GM12875 (cell line): ENCODE measurements at regions not wholly inside any gene's neighbourhood (a gene's known extent, or its start where the extent isn't known, plus 50 kb on each side); places are given as distances from the start of the nearest gene placed in this dataset.
"Not testable (repeated sequence)": the region's sequence is repeated elsewhere in the genome, so short reads cannot be mapped to it uniquely, and the experiment has no call there.

ENCODE experiments used
- H3K4me3 ChIP-seq: one replicate; pipeline ENCODE4 v1.5.1; 2011; ENCODE audit warnings: low read depth, low read length, control low read depth
- TF ChIP-seq, protein P1 (sequence below): IDR thresholded peaks from 2 replicates; pipeline ENCODE4 v1.5.1; 2011; ENCODE audit warnings: low read depth, mild to moderate bottlenecking, control low read depth, inconsistent platforms, low read length, moderate library complexity, borderline replicate concordance; ENCODE audit not compliant: insufficient read depth

GRCh38 chr7:29651477-29651876 is 87.8 kb downstream of the PRR15 start:
- no peak overlapping the region for H3K4me3 ChIP-seq
- TF ChIP-seq, protein P1, sequence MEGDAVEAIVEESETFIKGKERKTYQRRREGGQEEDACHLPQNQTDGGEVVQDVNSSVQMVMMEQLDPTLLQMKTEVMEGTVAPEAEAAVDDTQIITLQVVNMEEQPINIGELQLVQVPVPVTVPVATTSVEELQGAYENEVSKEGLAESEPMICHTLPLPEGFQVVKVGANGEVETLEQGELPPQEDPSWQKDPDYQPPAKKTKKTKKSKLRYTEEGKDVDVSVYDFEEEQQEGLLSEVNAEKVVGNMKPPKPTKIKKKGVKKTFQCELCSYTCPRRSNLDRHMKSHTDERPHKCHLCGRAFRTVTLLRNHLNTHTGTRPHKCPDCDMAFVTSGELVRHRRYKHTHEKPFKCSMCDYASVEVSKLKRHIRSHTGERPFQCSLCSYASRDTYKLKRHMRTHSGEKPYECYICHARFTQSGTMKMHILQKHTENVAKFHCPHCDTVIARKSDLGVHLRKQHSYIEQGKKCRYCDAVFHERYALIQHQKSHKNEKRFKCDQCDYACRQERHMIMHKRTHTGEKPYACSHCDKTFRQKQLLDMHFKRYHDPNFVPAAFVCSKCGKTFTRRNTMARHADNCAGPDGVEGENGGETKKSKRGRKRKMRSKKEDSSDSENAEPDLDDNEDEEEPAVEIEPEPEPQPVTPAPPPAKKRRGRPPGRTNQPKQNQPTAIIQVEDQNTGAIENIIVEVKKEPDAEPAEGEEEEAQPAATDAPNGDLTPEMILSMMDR: no peak

DNA sequence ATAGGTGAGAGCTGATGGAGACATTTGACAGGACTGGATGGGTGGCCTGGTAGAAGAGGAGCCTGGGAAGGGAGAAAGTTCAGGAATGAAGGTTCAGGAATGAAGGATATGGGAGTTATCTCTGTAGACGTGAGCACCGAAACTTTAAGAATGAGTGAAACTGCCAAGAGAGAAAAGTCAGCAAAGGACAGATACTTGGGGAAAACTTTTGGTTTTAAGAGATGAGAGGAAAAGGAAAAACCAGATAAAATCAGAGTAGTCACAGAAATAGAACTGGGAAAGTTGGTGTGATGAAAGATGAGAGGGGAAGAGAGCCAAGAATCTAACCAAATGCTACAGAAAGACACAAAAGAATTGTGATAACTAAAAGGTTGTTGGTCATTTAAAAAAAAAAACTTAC is 88.9 kb downstream of the PRR15 start:
- no peak overlapping the region for H3K4me3 ChIP-seq
- TF ChIP-seq, protein P1: no peak

DNA sequence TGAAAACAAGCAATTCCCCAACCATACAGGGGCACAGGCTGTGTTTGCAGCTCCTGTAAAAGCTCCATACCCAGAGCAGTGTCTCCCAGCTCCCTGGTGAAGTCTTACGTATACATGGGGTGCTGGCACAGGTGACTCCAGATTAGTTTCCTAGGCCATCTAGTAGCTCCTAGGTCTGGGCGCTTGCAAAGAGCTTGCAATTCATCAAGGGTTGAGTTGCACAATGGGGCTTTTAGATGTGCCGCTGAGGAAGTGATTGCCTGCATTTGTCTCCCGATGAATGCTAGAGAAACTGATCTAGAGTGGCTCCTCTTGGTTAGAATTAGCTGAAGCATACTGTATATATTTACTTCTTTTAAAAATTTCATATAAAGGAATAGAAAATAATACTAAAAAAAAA is 90.7 kb downstream of the PRR15 start:
- H3K4me3 ChIP-seq: not testable (repeated sequence)

- TF ChIP-seq, protein P1: no peak
- H3K4me3 ChIP-seq: no peak overlapping the region
Observed at GRCh38 chr7:29657288-29657687, 93.7 kb downstream of the PRR15 start.

GRCh38 chr7:29657856-29658255 is 94.2 kb downstream of the PRR15 start:
- TF ChIP-seq, protein P1: no peak
- no peak overlapping the region for H3K4me3 ChIP-seq

DNA sequence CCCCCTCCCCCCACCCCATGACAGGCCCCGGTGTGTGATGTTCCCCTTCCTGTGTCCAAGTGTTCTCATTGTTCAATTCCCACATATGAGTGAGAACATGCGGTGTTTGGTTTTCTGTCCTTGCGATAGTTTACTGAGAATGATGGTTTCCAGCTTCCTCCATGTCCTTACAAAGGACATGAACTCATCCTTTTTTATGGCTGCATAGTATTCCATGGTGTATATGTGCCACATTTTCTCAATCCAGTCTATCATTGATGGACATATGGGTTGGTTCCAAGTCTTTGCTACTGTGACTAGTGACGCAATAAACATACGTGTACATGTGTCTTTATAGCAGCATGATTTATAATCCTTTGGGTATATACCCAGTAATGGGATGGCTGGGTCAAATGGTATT is 95.6 kb downstream of the PRR15 start:
- not testable (repeated sequence) for H3K4me3 ChIP-seq

DNA sequence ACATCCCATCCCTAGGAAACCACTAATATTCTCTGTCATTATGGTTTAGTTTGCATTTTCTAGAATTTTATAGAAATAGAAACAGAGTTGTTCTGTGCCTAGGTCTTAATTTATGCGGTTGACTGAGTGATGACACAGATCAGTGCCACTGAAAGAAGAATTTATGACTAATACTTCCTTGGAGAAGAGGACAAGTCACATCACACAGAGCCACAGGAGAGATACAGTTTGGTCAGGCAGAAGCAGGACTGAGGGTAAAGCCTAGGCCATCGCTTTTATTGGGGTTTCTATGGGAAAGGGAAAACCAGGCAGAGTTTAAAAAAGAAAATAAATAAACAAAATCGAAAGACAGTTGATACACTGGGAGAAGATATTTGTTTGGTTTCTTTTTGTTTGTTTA is 99.3 kb downstream of the PRR15 start:
- not testable (repeated sequence) for H3K4me3 ChIP-seq

DNA sequence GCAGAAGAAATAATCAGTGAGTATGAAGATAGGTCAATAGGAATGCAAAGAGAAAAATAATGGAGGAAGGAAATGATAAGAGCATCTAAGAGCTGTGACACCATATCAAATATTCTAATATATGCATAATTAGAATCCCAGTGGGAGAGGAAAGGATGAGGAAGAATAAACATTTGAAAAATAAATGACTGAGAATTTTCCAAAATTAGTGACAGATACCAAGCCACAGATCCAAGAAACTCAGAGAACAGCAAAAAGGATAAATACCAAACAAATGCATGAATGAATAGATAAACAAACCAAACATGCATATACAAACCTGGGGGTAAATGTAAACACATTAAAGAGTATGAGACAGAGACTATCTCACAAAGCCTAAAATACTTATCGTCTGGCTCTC is 101.4 kb downstream of the PRR15 start:
- not testable (repeated sequence) for H3K4me3 ChIP-seq

DNA sequence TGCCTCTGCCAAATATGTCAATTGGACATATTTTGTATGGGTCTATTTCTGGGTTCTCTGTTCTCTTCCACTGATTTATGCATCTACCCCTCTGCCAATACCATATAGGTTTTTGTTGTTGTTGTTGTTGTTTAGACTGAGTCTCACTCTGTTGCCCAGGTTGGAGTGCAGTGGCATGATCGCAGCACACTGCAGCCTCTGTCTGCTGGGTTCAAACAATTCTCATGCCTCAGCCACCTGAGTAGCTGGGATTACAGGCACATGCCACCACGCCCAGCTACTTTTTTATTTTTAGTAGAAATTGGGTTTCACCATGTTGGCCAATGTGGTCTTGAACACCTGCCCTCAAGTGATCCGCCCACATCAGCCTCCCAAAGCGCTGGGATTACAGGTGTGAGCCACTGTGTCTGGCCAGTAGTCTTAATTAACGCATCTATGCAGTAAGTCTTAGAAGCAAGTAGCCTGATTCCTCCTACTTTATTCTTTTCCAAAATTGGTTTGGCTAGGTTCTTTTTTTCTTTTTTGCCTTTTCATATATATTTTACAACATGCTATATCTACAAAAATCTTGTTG is 103.5 kb downstream of the PRR15 start:
- H3K4me3 ChIP-seq: not testable (repeated sequence)

GRCh38 chr7:29671286-29671685 is 107.7 kb downstream of the PRR15 start:
- not testable (repeated sequence) for H3K4me3 ChIP-seq

GRCh38 chr7:29673635-29674034 is 110.0 kb downstream of the PRR15 start:
- H3K4me3 ChIP-seq: not testable (repeated sequence)

DNA sequence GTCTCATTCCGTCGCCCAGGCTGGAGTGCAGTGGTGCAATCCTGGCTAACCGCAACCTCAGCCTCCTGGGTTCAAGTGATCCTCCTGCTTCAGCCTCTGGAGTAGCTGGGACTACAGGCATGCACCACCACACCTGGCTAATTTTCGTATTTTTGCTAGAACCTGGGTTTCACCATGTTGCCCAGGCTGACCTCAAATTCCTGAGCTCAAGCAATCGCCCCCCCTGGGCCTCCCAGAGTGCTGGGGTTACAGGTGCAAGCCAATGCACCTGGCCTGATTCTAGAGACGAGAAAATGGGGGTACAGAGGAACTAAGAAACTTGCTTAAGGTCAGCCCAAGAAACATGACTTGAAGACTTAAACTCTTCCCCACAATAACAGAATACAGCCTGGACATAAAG is 111.0 kb downstream of the PRR15 start:
- H3K4me3 ChIP-seq: not testable (repeated sequence)

- H3K4me3 ChIP-seq: not testable (repeated sequence)
Observed at GRCh38 chr7:29677254-29677653, 113.6 kb downstream of the PRR15 start.

- H3K4me3 ChIP-seq: not testable (repeated sequence)
Observed at GRCh38 chr7:29679963-29680362, 116.3 kb downstream of the PRR15 start.

- H3K4me3 ChIP-seq: not testable (repeated sequence)
Observed at GRCh38 chr7:29680601-29681000, 117.0 kb downstream of the PRR15 start.

GRCh38 chr7:29684151-29684786 is 120.6 kb downstream of the PRR15 start:
- H3K4me3 ChIP-seq: not testable (repeated sequence)
